ENCODE measurements at regions not wholly inside any gene's neighbourhood (a gene's known extent, or its start where the extent isn't known, plus 50 kb on each side); places are given as distances from the start of the nearest gene placed in this dataset.

- TF ChIP-seq CTCF (IDR thresholded peaks at IDR 0.05; ENCODE audit: borderline replicate concordance, insufficient read depth, low read depth, low read length): no peak
- H3K4me3 ChIP-seq (ENCODE audit: low read depth, low read length): no peak overlapping the region
These were observed 52.5 kb upstream of the LINGO1 start for GRCh38 chr15:77685082-77685815.

DNA sequence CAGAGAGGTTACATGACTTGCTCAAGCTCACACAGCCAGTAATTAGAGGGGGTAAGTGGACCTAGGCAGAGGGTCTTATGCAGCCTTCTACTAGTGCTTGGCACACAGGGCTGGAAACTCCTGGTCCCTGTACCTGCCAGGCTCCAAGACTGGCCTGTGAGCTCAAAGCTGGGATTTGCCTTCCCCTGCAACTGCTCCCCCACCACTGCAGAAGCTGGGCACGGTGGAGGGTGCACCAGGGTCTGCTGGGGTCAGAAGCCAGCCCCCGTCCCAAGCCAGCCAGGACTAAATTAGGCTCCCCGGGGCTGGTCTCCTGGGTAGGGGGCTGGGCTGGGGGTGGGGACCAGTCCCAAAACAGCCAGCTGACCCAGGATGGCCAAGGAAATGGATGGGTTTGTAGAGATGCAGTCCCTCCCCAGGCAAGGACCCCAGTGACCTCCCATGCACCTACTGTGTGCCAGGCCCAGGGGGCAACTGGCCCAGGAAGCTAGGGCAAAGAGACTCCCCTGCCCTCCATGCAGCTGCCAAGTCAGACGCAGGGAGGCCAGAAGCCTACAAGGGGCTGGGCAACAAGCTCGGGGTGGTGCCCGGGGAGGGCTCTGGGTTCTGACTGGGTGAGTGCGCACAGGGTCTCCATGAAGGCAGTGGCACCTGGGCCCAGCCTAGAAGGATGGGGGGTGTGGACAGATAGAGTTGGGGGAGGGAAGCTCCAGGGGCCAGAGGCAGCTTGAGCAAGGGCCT, 51.8 kb upstream of the LINGO1 start:
- H3K4me3 ChIP-seq (ENCODE audit: low read depth, low read length): no peak overlapping the region
- TF ChIP-seq CTCF (IDR thresholded peaks at IDR 0.05; ENCODE audit: borderline replicate concordance, insufficient read depth, low read depth, low read length): no peak

- no peak overlapping the region for H3K4me3 ChIP-seq (ENCODE audit: low read depth, low read length)
These were observed 49.9 kb upstream of the LINGO1 start for GRCh38 chr15:77682564-77682963.

More at GRCh38 chr15:77682564-77682963, 49.9 kb upstream of the LINGO1 start:
- TF ChIP-seq CTCF (IDR thresholded peaks at IDR 0.05; ENCODE audit: borderline replicate concordance, insufficient read depth, low read depth, low read length): no peak
